Neural crest cell (in vitro differentiated cells): ENCODE measurements at regions not wholly inside any gene's neighbourhood (a gene's known extent, or its start where the extent isn't known, plus 50 kb on each side); places are given as distances from the start of the nearest gene placed in this dataset.

ENCODE experiments used
- DNase-seq: peaks from one replicate; pipeline ENCODE4 v3.0.0; 2021; ENCODE audit warnings: low read depth, mixed read lengths, low spot score
- H3K27ac Mint-ChIP-seq: one replicate; pipeline ENCODE4 v1.8.0; 2021; ENCODE audit warnings: mild to moderate bottlenecking, mixed read lengths; ENCODE audit not compliant: unreplicated experiment
- H3K27me3 Mint-ChIP-seq: 2 replicates; pipeline ENCODE4 v1.8.0; 2021; ENCODE audit warnings: low read depth, mild to moderate bottlenecking, mixed read lengths
- H3K36me3 Mint-ChIP-seq: 2 replicates; pipeline ENCODE4 v1.8.0; 2021; ENCODE audit warnings: low read depth, mild to moderate bottlenecking, mixed read lengths
- H3K4me1 Mint-ChIP-seq: 2 replicates; pipeline ENCODE4 v1.8.0; 2021; ENCODE audit warnings: mixed read lengths
- H3K4me3 Mint-ChIP-seq: one replicate; pipeline ENCODE4 v1.8.0; 2021; ENCODE audit warnings: mild to moderate bottlenecking, mixed read lengths
- H3K9me3 Mint-ChIP-seq: 2 replicates; pipeline ENCODE4 v1.8.0; 2021; ENCODE audit warnings: mixed read lengths
- CTCF ChIP-seq: fragments of 200-600 bp; sonication (generic); conservative IDR thresholded peaks from 2 replicates; pipeline ENCODE4 v1.5.0; 2021; ENCODE audit warnings: antibody characterized with exemption, mild to moderate bottlenecking

- Mint-ChIP-seq H3K4me3 (no peak overlapping the region), H3K27ac (no peak overlapping the region), H3K9me3 (no peaks in the 10 kb centered on the region), H3K27me3 (no peaks in the 10 kb centered on the region), H3K4me1 (peaks cover 9% of the 10 kb centered on the region), H3K36me3 (no peaks in the 10 kb centered on the region)
- TF ChIP-seq CTCF: no peak
- DNase-seq: no peak
These were observed 657.0 kb upstream of the SYT4 start for GRCh38 chr18:43934322-43934721.

- Mint-ChIP-seq H3K4me1 (peaks cover 9% of the 10 kb centered on the region), H3K27ac (no peak overlapping the region), H3K27me3 (no peaks in the 10 kb centered on the region), H3K36me3 (no peaks in the 10 kb centered on the region), H3K9me3 (no peaks in the 10 kb centered on the region), H3K4me3 (no peak overlapping the region)
- no peak for DNase-seq
- no peak for TF ChIP-seq CTCF
These were observed 657.6 kb upstream of the SYT4 start for GRCh38 chr18:43934781-43935471.

- Mint-ChIP-seq H3K27ac (no peak overlapping the region), H3K27me3 (no peaks in the 10 kb centered on the region), H3K4me3 (no peak overlapping the region), H3K36me3 (no peaks in the 10 kb centered on the region), H3K9me3 (peaks cover 4% of the 10 kb centered on the region), H3K4me1 (peaks cover 9% of the 10 kb centered on the region)
- no peak for TF ChIP-seq CTCF
- DNase-seq: no peak
These were observed 658.9 kb upstream of the SYT4 start for GRCh38 chr18:43936176-43936575.

GRCh38 chr18:43949291-43949690, 672.0 kb upstream of the SYT4 start:
- no peak for DNase-seq
- Mint-ChIP-seq H3K36me3 (no peaks in the 10 kb centered on the region), H3K4me1 (no peaks in the 10 kb centered on the region), H3K4me3 (no peak overlapping the region), H3K27me3 (no peaks in the 10 kb centered on the region), H3K27ac (no peak overlapping the region), H3K9me3 (peaks cover 8% of the 10 kb centered on the region)
- TF ChIP-seq CTCF: no peak

- TF ChIP-seq CTCF: no peak
- peaks cover 10% of the 10 kb centered on the region for H3K9me3 Mint-ChIP-seq
- H3K36me3 Mint-ChIP-seq: no peaks in the 10 kb centered on the region
- no peaks in the 10 kb centered on the region for H3K4me1 Mint-ChIP-seq
- no peak overlapping the region for H3K27ac Mint-ChIP-seq
- H3K27me3 Mint-ChIP-seq: no peaks in the 10 kb centered on the region
- H3K4me3 Mint-ChIP-seq: no peak overlapping the region
- no peak for DNase-seq
These were observed 672.8 kb upstream of the SYT4 start for GRCh38 chr18:43950062-43950461.

- no peaks in the 10 kb centered on the region for H3K27me3 Mint-ChIP-seq
- H3K27ac Mint-ChIP-seq: no peak overlapping the region
- no peak overlapping the region for H3K4me3 Mint-ChIP-seq
- DNase-seq: no peak
- no peaks in the 10 kb centered on the region for H3K36me3 Mint-ChIP-seq
- H3K9me3 Mint-ChIP-seq: peaks cover 10% of the 10 kb centered on the region
- H3K4me1 Mint-ChIP-seq: no peaks in the 10 kb centered on the region
- no peak for TF ChIP-seq CTCF
These were observed 675.1 kb upstream of the SYT4 start for GRCh38 chr18:43952398-43952797.
